H9 (cell line): ENCODE measurements at regions not wholly inside any gene's neighbourhood (a gene's known extent, or its start where the extent isn't known, plus 50 kb on each side); places are given as distances from the start of the nearest gene placed in this dataset.

Source experiments
- DNase-seq: peaks from one replicate; pipeline ENCODE4 v3.0.0-alpha.2; 2017
- H2AFZ ChIP-seq: one replicate; pipeline ENCODE4 v1.6.1; 2013; ENCODE audit warnings: mild to moderate bottlenecking, low read length, control low read depth, moderate library complexity
- H2AK5ac ChIP-seq: 2 replicates; pipeline ENCODE4 v1.6.1; 2013; ENCODE audit warnings: low read length, control low read depth, mixed read lengths; ENCODE audit not compliant: insufficient read length
- H2BK120ac ChIP-seq: one replicate; pipeline ENCODE4 v1.6.1; 2013; ENCODE audit warnings: low read depth, mild to moderate bottlenecking, low read length, control low read depth, inconsistent platforms; ENCODE audit not compliant: poor library complexity, severe bottlenecking
- H2BK12ac ChIP-seq: 2 replicates; pipeline ENCODE4 v1.6.1; 2013; ENCODE audit warnings: low read length, control low read depth, mixed read lengths, low read depth; ENCODE audit not compliant: insufficient read length
- H2BK15ac ChIP-seq: 2 replicates; pipeline ENCODE4 v1.6.1; 2013; ENCODE audit warnings: low read depth, low read length, control low read depth
- H2BK20ac ChIP-seq: one replicate; pipeline ENCODE4 v1.6.1; 2013; ENCODE audit warnings: low read depth, mild to moderate bottlenecking, low read length, control low read depth, inconsistent platforms; ENCODE audit not compliant: poor library complexity, severe bottlenecking
- H2BK5ac ChIP-seq: 2 replicates; pipeline ENCODE4 v1.6.1; 2013; ENCODE audit warnings: low read length, control low read depth, mixed read lengths; ENCODE audit not compliant: insufficient read length
- H3K14ac ChIP-seq: 2 replicates; pipeline ENCODE4 v1.6.1; 2013; ENCODE audit warnings: low read length, control low read depth; ENCODE audit not compliant: insufficient read depth
- H3K18ac ChIP-seq: 2 replicates; pipeline ENCODE4 v1.6.1; 2013; ENCODE audit warnings: low read depth, mild to moderate bottlenecking, mixed read lengths, low read length, control low read depth; ENCODE audit not compliant: insufficient read length
- H3K23ac ChIP-seq: 2 replicates; pipeline ENCODE4 v1.6.1; 2013; ENCODE audit warnings: low read length, control low read depth, mixed read lengths, low read depth; ENCODE audit not compliant: insufficient read length
- H3K23me2 ChIP-seq: 2 replicates; pipeline ENCODE4 v1.6.1; 2013; ENCODE audit warnings: low read depth, mild to moderate bottlenecking, mixed read lengths, low read length, control low read depth; ENCODE audit not compliant: insufficient read length, poor library complexity, severe bottlenecking
- H3K27ac ChIP-seq: 2 replicates; pipeline ENCODE4 v1.5.1; 2013; ENCODE audit warnings: low read length, control low read depth, mixed read lengths, low read depth; ENCODE audit not compliant: insufficient read length
- H3K27me3 ChIP-seq: 2 replicates; pipeline ENCODE4 v1.6.1; 2013; ENCODE audit warnings: low read length, control low read depth, inconsistent platforms; ENCODE audit not compliant: insufficient read depth
- H3K4ac ChIP-seq: 2 replicates; pipeline ENCODE4 v1.6.1; 2013; ENCODE audit warnings: low read depth, mild to moderate bottlenecking, control low read depth, inconsistent platforms, low read length, moderate library complexity
- H3K4me1 ChIP-seq: 2 replicates; pipeline ENCODE4 v1.6.1; 2013; ENCODE audit warnings: low read length, control low read depth, inconsistent platforms; ENCODE audit not compliant: insufficient read depth
- H3K4me2 ChIP-seq: 2 replicates; pipeline ENCODE4 v1.6.1; 2013; ENCODE audit warnings: low read length, control low read depth, mixed read lengths; ENCODE audit not compliant: insufficient read length, insufficient read depth
- H3K56ac ChIP-seq: 2 replicates; pipeline ENCODE4 v1.6.1; 2013; ENCODE audit warnings: low read depth, mild to moderate bottlenecking, mixed read lengths, low read length, control low read depth; ENCODE audit not compliant: insufficient read length
- H3K79me1 ChIP-seq: 2 replicates; pipeline ENCODE4 v1.6.1; 2013; ENCODE audit warnings: low read depth, mild to moderate bottlenecking, moderate library complexity, low read length, control low read depth, inconsistent platforms; ENCODE audit not compliant: insufficient read depth, poor library complexity, severe bottlenecking
- H3K79me2 ChIP-seq: 2 replicates; pipeline ENCODE4 v1.6.1; 2013; ENCODE audit warnings: low read length, control low read depth, inconsistent platforms; ENCODE audit not compliant: insufficient read depth
- H3K9ac ChIP-seq: 2 replicates; pipeline ENCODE4 v1.6.1; 2013; ENCODE audit warnings: low read length, control low read depth, mixed read lengths; ENCODE audit not compliant: insufficient read length; ENCODE audit errors: extremely low read depth
- H3K9me3 ChIP-seq: one replicate; pipeline ENCODE4 v1.6.1; 2013; ENCODE audit warnings: low read depth, low read length, inconsistent platforms; ENCODE audit not compliant: control insufficient read depth
- H3T11ph ChIP-seq: one replicate; pipeline ENCODE4 v1.6.1; 2013; ENCODE audit warnings: mild to moderate bottlenecking, low read length, control low read depth, inconsistent platforms
- H4K20me1 ChIP-seq: one replicate; pipeline ENCODE4 v1.6.1; 2013; ENCODE audit not compliant: control insufficient read depth, insufficient read length, insufficient read depth
- H4K5ac ChIP-seq: 2 replicates; pipeline ENCODE4 v1.6.1; 2013; ENCODE audit warnings: low read depth, mild to moderate bottlenecking, mixed read lengths, low read length, control low read depth; ENCODE audit not compliant: insufficient read length
- H4K8ac ChIP-seq: replicated peaks from 2 replicates; pipeline ENCODE4 v1.6.1; 2013; ENCODE audit warnings: low read length, control low read depth, mixed read lengths, low read depth; ENCODE audit not compliant: insufficient read length
- H4K91ac ChIP-seq: 2 replicates; pipeline ENCODE4 v1.6.1; 2013; ENCODE audit warnings: low read depth, mild to moderate bottlenecking, moderate library complexity, mixed read lengths, low read length, control low read depth; ENCODE audit not compliant: insufficient read length
- H3K27ac Mint-ChIP-seq, 3 experiments: 2 replicates in 2 of 3; 3 replicates in 1 of 3; pipeline ENCODE4 v1.8.0; 2020 to 2021; ENCODE audit warnings: mixed read lengths in 3 of 3, mild to moderate bottlenecking in 1 of 3, moderate library complexity in 1 of 3
- H3K27me3 Mint-ChIP-seq: 2 replicates; pipeline ENCODE4 v1.8.0; 2021; ENCODE audit warnings: low read depth, mild to moderate bottlenecking, moderate library complexity, mixed read lengths
- H3K36me3 Mint-ChIP-seq, 3 experiments: 2 replicates in 2 of 3; 3 replicates in 1 of 3; pipeline ENCODE4 v1.8.0; 2020 to 2021; ENCODE audit warnings: low read depth in 3 of 3, mixed read lengths in 3 of 3; ENCODE audit not compliant: insufficient read depth in 1 of 3
- H3K4me1 Mint-ChIP-seq, 2 experiments: 2 replicates each; pipeline ENCODE4 v1.8.0; 2020; ENCODE audit warnings: mixed read lengths in 2 of 2
- H3K4me3 Mint-ChIP-seq, 2 experiments: 2 replicates in 1 of 2; 3 replicates in 1 of 2; pipeline ENCODE4 v1.8.0; 2020 to 2021; ENCODE audit warnings: mild to moderate bottlenecking in 2 of 2, mixed read lengths in 2 of 2, moderate library complexity in 1 of 2
- H3K9me3 Mint-ChIP-seq, 2 experiments: 2 replicates in 1 of 2; 3 replicates in 1 of 2; pipeline ENCODE4 v1.8.0; 2020; ENCODE audit warnings: mild to moderate bottlenecking in 2 of 2, mixed read lengths in 2 of 2, moderate library complexity in 1 of 2
- CTCF ChIP-seq: fragments of 200-600 bp; sonication (generic); conservative IDR thresholded peaks from 3 replicates; pipeline ENCODE4 v1.8.0; 2021; ENCODE audit warnings: antibody characterized with exemption, mild to moderate bottlenecking
- WGBS: extraction: QIAGEN DNeasy Blood & Tissue Kit; methylation state at CpG from one replicate; pipeline ENCODE4 v1.1.7; 2013; ENCODE audit warnings: missing lambda C conversion rate, low lambda C conversion rate, mixed read lengths; ENCODE audit not compliant: insufficient read length; ENCODE audit errors: extremely low coverage; 5-methylcytosine and 5-hydroxymethylcytosine counted together

GRCh38 chr13:60936281-60936680, 479.4 kb downstream of the PCDH20 start:
- no peak for DNase-seq
- WGBS, result no CpG with 5 or more reads among the region's 3 CpGs
- H3K9me3 Mint-ChIP-seq, result no peaks in the 10 kb centered on the region
- H3K4me1 ChIP-seq, result no peaks in the 10 kb centered on the region
- H3K27ac ChIP-seq, result no peak overlapping the region
- H2BK5ac ChIP-seq, result no peak overlapping the region
- no peaks in the 10 kb centered on the region for H3K23me2 ChIP-seq
- H4K20me1 ChIP-seq, result no peaks in the 10 kb centered on the region
- H3K27me3 Mint-ChIP-seq, result no peaks in the 10 kb centered on the region
- no peak overlapping the region for H4K8ac ChIP-seq
- no peak overlapping the region for H3K9ac ChIP-seq
- no peak overlapping the region for H3K14ac ChIP-seq
- H3K79me2 ChIP-seq, result no peaks in the 10 kb centered on the region
- H3K4me3 Mint-ChIP-seq, result no peak overlapping the region
- no peak overlapping the region for H4K91ac ChIP-seq
- no peak overlapping the region for H2AFZ ChIP-seq
- H2BK120ac ChIP-seq, result no peak overlapping the region
- no peaks in the 10 kb centered on the region for H3K27me3 ChIP-seq
- no peaks in the 10 kb centered on the region for H3K36me3 Mint-ChIP-seq
- no peak overlapping the region for H3K56ac ChIP-seq
- H3T11ph ChIP-seq, result no peak overlapping the region
- no peak overlapping the region for H3K23ac ChIP-seq
- H3K79me1 ChIP-seq, result no peaks in the 10 kb centered on the region
- H3K27ac Mint-ChIP-seq, result no peak overlapping the region; a peak in 1 of 7 replicates
- H3K4ac ChIP-seq, result no peak overlapping the region
- no peak overlapping the region for H2BK15ac ChIP-seq
- no peak overlapping the region for H3K4me2 ChIP-seq
- H2BK12ac ChIP-seq, result no peak overlapping the region
- no peak overlapping the region for H2AK5ac ChIP-seq
- H3K4me1 Mint-ChIP-seq, result peaks cover 7% of the 10 kb centered on the region in 2 experiments
- no peak overlapping the region for H3K18ac ChIP-seq
- H4K5ac ChIP-seq, result no peak overlapping the region
- TF ChIP-seq CTCF, result no peak
- H2BK20ac ChIP-seq, result no peak overlapping the region
- H3K9me3 ChIP-seq, result no peaks in the 10 kb centered on the region
